HG02642 (cell line): ENCODE measurements at regions not wholly inside any gene's neighbourhood (a gene's known extent, or its start where the extent isn't known, plus 50 kb on each side); places are given as distances from the start of the nearest gene placed in this dataset.

ENCODE experiments used
- ATAC-seq: cut with Tn5 transposase; IDR thresholded peaks from one replicate; pipeline ENCODE4 v1.9.1; 2021; ENCODE audit warnings: mild to moderate bottlenecking; ENCODE audit not compliant: unreplicated experiment, poor library complexity

- ATAC-seq = no peak
These were observed 351.7 kb downstream of the DIRAS2 start for GRCh38 chr9:90290716-90291485.

- no peak for ATAC-seq
These were observed 346.1 kb downstream of the DIRAS2 start for GRCh38 chr9:90296539-90296938.

GRCh38 chr9:90299968-90300367 is 342.7 kb downstream of the DIRAS2 start:
- ATAC-seq = no peak

GRCh38 chr9:90300611-90301276 is 341.9 kb downstream of the DIRAS2 start:
- no peak for ATAC-seq

- no peak for ATAC-seq
These were observed 341.4 kb downstream of the DIRAS2 start for GRCh38 chr9:90301277-90301653.

GRCh38 chr9:90303655-90304054 is 339.0 kb downstream of the DIRAS2 start:
- ATAC-seq = no peak

GRCh38 chr9:90306158-90306557 is 336.5 kb downstream of the DIRAS2 start:
- no peak for ATAC-seq

- ATAC-seq = no peak
These were observed 335.3 kb downstream of the DIRAS2 start for GRCh38 chr9:90307167-90307833.

- no peak for ATAC-seq
These were observed 334.7 kb downstream of the DIRAS2 start for GRCh38 chr9:90307891-90308290.

- ATAC-seq = no peak
These were observed 333.9 kb downstream of the DIRAS2 start for GRCh38 chr9:90308691-90309090.

- ATAC-seq = no peak
These were observed 332.7 kb downstream of the DIRAS2 start for GRCh38 chr9:90309809-90310520.

- ATAC-seq = no peak
These were observed 332.1 kb downstream of the DIRAS2 start for GRCh38 chr9:90310521-90310876.

GRCh38 chr9:90311811-90312210 is 330.8 kb downstream of the DIRAS2 start:
- ATAC-seq = no peak

GRCh38 chr9:90322296-90322695 is 320.3 kb downstream of the DIRAS2 start:
- no peak for ATAC-seq

GRCh38 chr9:90325913-90326653 is 316.5 kb downstream of the DIRAS2 start:
- ATAC-seq = no peak

- ATAC-seq = no peak
These were observed 312.4 kb downstream of the DIRAS2 start for GRCh38 chr9:90330231-90330630.

GRCh38 chr9:90331826-90332575 is 310.6 kb downstream of the DIRAS2 start:
- ATAC-seq = no peak

- ATAC-seq = no peak
These were observed 309.4 kb downstream of the DIRAS2 start for GRCh38 chr9:90333226-90333625.

GRCh38 chr9:90340421-90340820 is 302.2 kb downstream of the DIRAS2 start:
- ATAC-seq = no peak

GRCh38 chr9:90342607-90343006 is 300.0 kb downstream of the DIRAS2 start:
- no peak for ATAC-seq
